ENCODE measurements at regions not wholly inside any gene's neighbourhood (a gene's known extent, or its start where the extent isn't known, plus 50 kb on each side); places are given as distances from the start of the nearest gene placed in this dataset.

- no peak for ATAC-seq
- no peak for TF ChIP-seq BACH2 (CRISPR knock-in tag; IDR thresholded peaks at IDR 0.05; ENCODE audit: borderline replicate concordance)
- no peak for TF ChIP-seq ARNTL (CRISPR knock-in tag; IDR thresholded peaks at IDR 0.05; ENCODE audit: borderline replicate concordance, low read depth)
- TF ChIP-seq ZNF565 (CRISPR knock-in tag; conservative IDR thresholded peaks at IDR 0.05; ENCODE audit: low read depth), result no peak
- TF ChIP-seq ZNF8 (CRISPR knock-in tag; IDR thresholded peaks at IDR 0.05), result no peak
- no peak for TF ChIP-seq ZFP30 (CRISPR knock-in tag; IDR thresholded peaks at IDR 0.05)
- TF ChIP-seq SNAI2 (CRISPR knock-in tag; IDR thresholded peaks at IDR 0.05), result no peak
- TF ChIP-seq ZC3H10 (CRISPR knock-in tag; IDR thresholded peaks at IDR 0.05), result no peak
- no peak for TF ChIP-seq ESRRG (CRISPR knock-in tag; IDR thresholded peaks at IDR 0.05)
- no peak for TF ChIP-seq RARB (CRISPR knock-in tag; IDR thresholded peaks at IDR 0.05)
- TF ChIP-seq GLIS3 (CRISPR knock-in tag; IDR thresholded peaks at IDR 0.05), result no peak
- TF ChIP-seq CSDC2 (CRISPR knock-in tag; IDR thresholded peaks at IDR 0.05), result no peak
- no peak for TF ChIP-seq TCF4 (CRISPR knock-in tag; IDR thresholded peaks at IDR 0.05; ENCODE audit: borderline replicate concordance)
- no peak for TF ChIP-seq OSR1 (CRISPR knock-in tag; IDR thresholded peaks at IDR 0.05)
- TF ChIP-seq, protein P1, sequence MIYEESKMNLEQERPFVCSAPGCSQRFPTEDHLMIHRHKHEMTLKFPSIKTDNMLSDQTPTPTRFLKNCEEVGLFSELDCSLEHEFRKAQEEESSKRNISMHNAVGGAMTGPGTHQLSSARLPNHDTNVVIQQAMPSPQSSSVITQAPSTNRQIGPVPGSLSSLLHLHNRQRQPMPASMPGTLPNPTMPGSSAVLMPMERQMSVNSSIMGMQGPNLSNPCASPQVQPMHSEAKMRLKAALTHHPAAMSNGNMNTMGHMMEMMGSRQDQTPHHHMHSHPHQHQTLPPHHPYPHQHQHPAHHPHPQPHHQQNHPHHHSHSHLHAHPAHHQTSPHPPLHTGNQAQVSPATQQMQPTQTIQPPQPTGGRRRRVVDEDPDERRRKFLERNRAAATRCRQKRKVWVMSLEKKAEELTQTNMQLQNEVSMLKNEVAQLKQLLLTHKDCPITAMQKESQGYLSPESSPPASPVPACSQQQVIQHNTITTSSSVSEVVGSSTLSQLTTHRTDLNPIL (CRISPR knock-in tag; IDR thresholded peaks at IDR 0.05; ENCODE audit: low read depth), result no peak
- TF ChIP-seq ZFP3 (CRISPR knock-in tag; IDR thresholded peaks at IDR 0.05), result no peak
- TF ChIP-seq, protein P2, sequence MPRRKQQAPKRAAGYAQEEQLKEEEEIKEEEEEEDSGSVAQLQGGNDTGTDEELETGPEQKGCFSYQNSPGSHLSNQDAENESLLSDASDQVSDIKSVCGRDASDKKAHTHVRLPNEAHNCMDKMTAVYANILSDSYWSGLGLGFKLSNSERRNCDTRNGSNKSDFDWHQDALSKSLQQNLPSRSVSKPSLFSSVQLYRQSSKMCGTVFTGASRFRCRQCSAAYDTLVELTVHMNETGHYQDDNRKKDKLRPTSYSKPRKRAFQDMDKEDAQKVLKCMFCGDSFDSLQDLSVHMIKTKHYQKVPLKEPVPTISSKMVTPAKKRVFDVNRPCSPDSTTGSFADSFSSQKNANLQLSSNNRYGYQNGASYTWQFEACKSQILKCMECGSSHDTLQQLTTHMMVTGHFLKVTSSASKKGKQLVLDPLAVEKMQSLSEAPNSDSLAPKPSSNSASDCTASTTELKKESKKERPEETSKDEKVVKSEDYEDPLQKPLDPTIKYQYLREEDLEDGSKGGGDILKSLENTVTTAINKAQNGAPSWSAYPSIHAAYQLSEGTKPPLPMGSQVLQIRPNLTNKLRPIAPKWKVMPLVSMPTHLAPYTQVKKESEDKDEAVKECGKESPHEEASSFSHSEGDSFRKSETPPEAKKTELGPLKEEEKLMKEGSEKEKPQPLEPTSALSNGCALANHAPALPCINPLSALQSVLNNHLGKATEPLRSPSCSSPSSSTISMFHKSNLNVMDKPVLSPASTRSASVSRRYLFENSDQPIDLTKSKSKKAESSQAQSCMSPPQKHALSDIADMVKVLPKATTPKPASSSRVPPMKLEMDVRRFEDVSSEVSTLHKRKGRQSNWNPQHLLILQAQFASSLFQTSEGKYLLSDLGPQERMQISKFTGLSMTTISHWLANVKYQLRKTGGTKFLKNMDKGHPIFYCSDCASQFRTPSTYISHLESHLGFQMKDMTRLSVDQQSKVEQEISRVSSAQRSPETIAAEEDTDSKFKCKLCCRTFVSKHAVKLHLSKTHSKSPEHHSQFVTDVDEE (CRISPR knock-in tag; IDR thresholded peaks at IDR 0.05), result no peak
- TF ChIP-seq ISL1 (CRISPR knock-in tag; IDR thresholded peaks at IDR 0.05), result no peak
- no peak for TF ChIP-seq TOX (CRISPR knock-in tag; IDR thresholded peaks at IDR 0.05; ENCODE audit: borderline replicate concordance)
- no peak for TF ChIP-seq CSRNP3 (CRISPR knock-in tag; IDR thresholded peaks at IDR 0.05)
- no peak for TF ChIP-seq PATZ1 (CRISPR knock-in tag; IDR thresholded peaks at IDR 0.05; ENCODE audit: borderline replicate concordance)
Measured at GRCh38 chr22:49328118-49328475, 499.6 kb downstream of the BRD1 start.

DNA sequence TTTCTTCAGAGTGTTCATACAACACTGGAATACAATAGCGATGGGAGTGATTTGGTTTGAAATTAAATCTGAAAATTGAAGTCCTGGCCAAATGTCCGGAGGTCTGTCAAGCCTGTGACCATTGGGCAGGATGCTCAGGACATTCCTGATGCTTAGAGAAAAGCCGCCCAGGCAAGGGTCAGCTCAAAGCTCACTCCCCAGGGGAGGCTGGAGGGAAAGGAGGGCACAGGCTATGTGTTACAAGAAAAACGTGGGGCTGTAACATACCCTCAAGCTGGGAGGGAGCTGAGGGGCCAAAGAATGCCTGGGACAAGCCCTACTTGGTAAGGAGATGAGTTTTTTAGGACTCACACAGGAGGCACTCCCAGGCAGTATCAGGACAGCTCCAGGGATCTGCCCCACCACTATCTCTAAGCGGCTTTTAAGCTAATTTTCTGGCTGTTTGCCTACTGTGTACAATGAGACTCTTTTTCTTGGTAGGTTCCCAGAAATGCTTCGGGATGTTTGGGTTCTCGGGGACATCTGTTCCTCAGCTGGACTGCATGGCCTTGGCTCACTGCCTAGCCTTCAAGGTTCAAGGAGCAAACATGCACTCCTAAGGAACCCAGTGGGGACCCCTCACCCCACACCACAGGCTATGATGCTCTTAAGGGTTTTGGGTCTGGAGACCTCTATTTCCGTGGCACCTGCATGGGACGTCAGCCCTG, 500.1 kb downstream of the BRD1 start:
- ATAC-seq, result no peak
- no peak for TF ChIP-seq CSRNP3 (CRISPR knock-in tag; IDR thresholded peaks at IDR 0.05)
- TF ChIP-seq TOX (CRISPR knock-in tag; IDR thresholded peaks at IDR 0.05; ENCODE audit: borderline replicate concordance), result no peak
- TF ChIP-seq ZNF70 (CRISPR knock-in tag; IDR thresholded peaks at IDR 0.05), result no peak

DNA sequence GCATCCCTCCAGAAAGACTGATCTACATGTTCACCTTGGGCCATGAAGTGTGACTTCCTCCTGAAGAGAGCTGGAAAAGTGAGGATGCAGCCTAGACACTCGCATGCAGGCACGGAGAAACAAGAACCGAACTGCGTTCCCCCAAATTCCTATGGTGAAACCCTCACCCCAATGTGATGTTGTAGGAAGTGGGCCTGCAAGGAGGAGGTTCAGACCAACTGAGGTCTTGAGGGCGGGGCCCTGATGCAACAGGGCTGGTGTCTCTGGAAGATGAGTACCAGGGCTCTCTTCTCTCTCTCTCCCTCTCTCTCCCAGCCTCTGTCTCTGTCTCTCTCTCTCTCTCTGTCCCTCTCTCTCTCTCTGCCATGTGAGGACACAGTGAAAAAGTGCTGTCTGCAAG, 501.1 kb downstream of the BRD1 start:
- TF ChIP-seq ARNTL (CRISPR knock-in tag; IDR thresholded peaks at IDR 0.05; ENCODE audit: borderline replicate concordance, low read depth) (no peak), PPARA (CRISPR knock-in tag; IDR thresholded peaks at IDR 0.05; ENCODE audit: borderline replicate concordance) (no peak), ZNF565 (CRISPR knock-in tag; conservative IDR thresholded peaks at IDR 0.05; ENCODE audit: low read depth) (no peak), ZNF8 (CRISPR knock-in tag; IDR thresholded peaks at IDR 0.05) (no peak), ZC3H10 (CRISPR knock-in tag; IDR thresholded peaks at IDR 0.05) (no peak), GLIS3 (CRISPR knock-in tag; IDR thresholded peaks at IDR 0.05) (no peak), PATZ1 (CRISPR knock-in tag; IDR thresholded peaks at IDR 0.05; ENCODE audit: borderline replicate concordance) (no peak)
- TF ChIP-seq, protein P2 (CRISPR knock-in tag; IDR thresholded peaks at IDR 0.05), result no peak
- ATAC-seq, result no peak

All from SK-N-SH treated with all-trans-retinoic acid at 6 μM for 48 hours (cell line).